ENCODE measurements at regions not wholly inside any gene's neighbourhood (a gene's known extent, or its start where the extent isn't known, plus 50 kb on each side); places are given as distances from the start of the nearest gene placed in this dataset.

DNA sequence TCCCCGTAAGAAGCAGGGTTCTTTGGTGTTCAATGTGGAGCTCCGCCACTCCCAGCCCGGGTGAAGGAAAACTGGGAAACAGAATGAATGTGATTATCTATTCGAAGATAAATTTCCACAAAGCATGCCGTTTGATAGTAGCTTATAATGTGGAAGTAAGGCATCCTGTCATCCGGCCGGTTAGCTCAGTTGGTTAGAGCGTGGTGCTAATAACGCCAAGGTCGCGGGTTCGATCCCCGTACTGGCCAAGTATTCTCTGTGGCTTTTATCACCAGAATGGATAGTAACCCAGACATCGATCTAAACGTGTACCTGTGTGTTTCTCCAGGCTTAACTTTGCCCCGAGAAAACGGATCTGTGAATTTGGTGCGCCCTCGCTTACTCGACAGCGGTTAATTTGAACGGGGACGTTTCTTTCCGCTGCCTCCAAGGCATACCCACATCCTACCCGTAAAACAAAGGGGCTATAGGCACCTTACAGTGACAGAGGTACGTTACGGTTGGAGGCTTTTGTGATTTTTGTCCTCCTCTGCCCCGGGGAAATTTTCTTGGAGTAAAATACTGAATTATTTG lies 215.2 kb upstream of the ZNF184 start:
- no peak for TF ChIP-seq CTCF (conservative IDR thresholded peaks at IDR 0.05)
- peak overlapping the region; percentile 55 for H3K27ac ChIP-seq (ENCODE audit: low read depth, low read length)
- Mint-ChIP-seq H3K36me3 (ENCODE audit: low read depth) (no peaks in the 10 kb centered on the region), H3K4me1 (no peaks in the 10 kb centered on the region), H3K27ac (peak overlapping the region; percentile 95), H3K9me3 (no peaks in the 10 kb centered on the region), H3K4me3 (peak overlapping the region; percentile 90), H3K27me3 (ENCODE audit: insufficient read depth) (peaks cover 17% of the 10 kb centered on the region)
- H3K36me3 ChIP-seq (ENCODE audit: control insufficient read depth, insufficient read depth, low read length), result no peaks in the 10 kb centered on the region
- WGBS, 2 experiments (ENCODE audit: insufficient coverage in 1 of 2, insufficient read length in 1 of 2), result 1 to 2% methylated on average over 18 to 28 of the region's 28 CpGs
- no peaks in the 10 kb centered on the region for H3K9me3 ChIP-seq (ENCODE audit: control insufficient read depth, low read length)
- no peaks in the 10 kb centered on the region for H3K27me3 ChIP-seq (ENCODE audit: control insufficient read depth, insufficient read depth, low read length, poor library complexity, severe bottlenecking)
- H3K4me3 ChIP-seq (ENCODE audit: low read length), result peak overlapping the region; percentile 100
- DNase-seq, result peak; percentile 96
- peak overlapping the region; percentile 65 for H3K9ac ChIP-seq (ENCODE audit: extremely low read depth, low read length, poor library complexity, severe bottlenecking)
- H3K4me1 ChIP-seq (ENCODE audit: control insufficient read depth, insufficient read depth, low read length), result no peaks in the 10 kb centered on the region

DNA sequence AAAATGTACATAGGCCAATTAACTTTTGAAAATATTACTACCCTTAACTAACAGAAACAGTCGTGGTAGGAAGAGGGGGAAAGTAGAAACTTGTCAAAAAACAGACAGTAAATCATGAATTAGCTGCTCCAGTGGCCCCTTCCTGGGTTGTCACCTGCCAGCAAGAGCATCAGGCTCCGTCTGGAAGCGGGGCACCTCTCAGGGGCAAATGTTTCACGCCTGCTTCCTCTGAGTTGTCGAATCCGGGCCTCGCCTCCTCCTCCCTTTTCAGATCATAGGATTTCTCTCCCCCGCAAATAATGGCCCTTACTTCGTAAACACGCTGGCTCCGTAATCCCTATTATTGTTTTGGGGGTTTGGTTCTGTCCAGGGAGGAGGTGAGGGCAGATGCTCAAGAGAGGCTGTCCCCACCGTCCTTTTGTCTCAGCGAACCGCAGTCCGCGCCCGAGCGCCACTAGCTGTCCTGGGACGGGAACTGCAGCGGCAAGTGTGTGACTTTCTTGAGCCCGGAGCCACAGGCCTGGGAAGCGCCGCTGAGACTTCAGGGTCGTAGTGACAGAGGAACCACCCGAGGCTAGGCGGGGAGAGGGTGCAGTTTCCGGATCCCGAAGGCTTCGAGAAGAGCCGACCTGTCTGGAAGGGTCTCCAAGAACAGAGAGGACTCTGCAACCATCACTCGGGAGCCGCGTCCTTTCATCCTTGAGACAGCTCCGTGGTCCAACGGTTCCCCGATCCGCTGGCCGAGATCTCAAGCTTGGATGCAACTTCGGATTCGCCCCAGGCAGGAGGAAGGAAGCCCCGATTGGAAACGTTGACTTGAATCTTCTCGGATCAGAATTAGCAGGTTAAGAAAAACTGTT lies 214.5 kb upstream of the ZNF184 start:
- DNase-seq, result peak; percentile 98
- H3K4me1 Mint-ChIP-seq, result no peaks in the 10 kb centered on the region
- no peaks in the 10 kb centered on the region for H3K9me3 Mint-ChIP-seq
- Histone ChIP-seq H3K4me3 (ENCODE audit: low read length) (peak overlapping the region; percentile 100), H3K9me3 (ENCODE audit: control insufficient read depth, low read length) (no peaks in the 10 kb centered on the region), H3K36me3 (ENCODE audit: control insufficient read depth, insufficient read depth, low read length) (no peaks in the 10 kb centered on the region), H3K4me1 (ENCODE audit: control insufficient read depth, insufficient read depth, low read length) (no peaks in the 10 kb centered on the region), H3K27me3 (ENCODE audit: control insufficient read depth, insufficient read depth, low read length, poor library complexity, severe bottlenecking) (no peaks in the 10 kb centered on the region), H3K9ac (ENCODE audit: extremely low read depth, low read length, poor library complexity, severe bottlenecking) (peak overlapping the region; percentile 65), H3K27ac (ENCODE audit: low read depth, low read length) (peak overlapping the region; percentile 55)
- H3K27me3 Mint-ChIP-seq (ENCODE audit: insufficient read depth), result peaks cover 22% of the 10 kb centered on the region
- TF ChIP-seq CTCF (conservative IDR thresholded peaks at IDR 0.05), result peak; percentile 82
- no peaks in the 10 kb centered on the region for H3K36me3 Mint-ChIP-seq (ENCODE audit: low read depth)
- WGBS, 2 experiments (ENCODE audit: insufficient coverage in 1 of 2, insufficient read length in 1 of 2), result 1% methylated on average over 19 to 43 of the region's 43 CpGs
- H3K27ac Mint-ChIP-seq, result peak overlapping the region; percentile 95
- peak overlapping the region; percentile 90 for H3K4me3 Mint-ChIP-seq

- H3K4me1 Mint-ChIP-seq, result no peaks in the 10 kb centered on the region
- H3K9ac ChIP-seq (ENCODE audit: extremely low read depth, low read length, poor library complexity, severe bottlenecking), result no peak overlapping the region
- no peak overlapping the region for H3K27ac ChIP-seq (ENCODE audit: low read depth, low read length)
- WGBS, 2 experiments (ENCODE audit: insufficient coverage in 1 of 2, insufficient read length in 1 of 2), result 95 to 100% methylated on average over 5 to 8 of the region's 8 CpGs
- no peak overlapping the region for H3K27ac Mint-ChIP-seq
- DNase-seq, result no peak
- H3K4me3 ChIP-seq (ENCODE audit: low read length), result no peak overlapping the region
- H3K9me3 Mint-ChIP-seq, result no peaks in the 10 kb centered on the region
- H3K4me1 ChIP-seq (ENCODE audit: control insufficient read depth, insufficient read depth, low read length), result no peaks in the 10 kb centered on the region
- no peak for TF ChIP-seq CTCF (conservative IDR thresholded peaks at IDR 0.05)
- H3K27me3 Mint-ChIP-seq (ENCODE audit: insufficient read depth), result peaks cover 37% of the 10 kb centered on the region
- H3K27me3 ChIP-seq (ENCODE audit: control insufficient read depth, insufficient read depth, low read length, poor library complexity, severe bottlenecking), result peaks cover 17% of the 10 kb centered on the region
- no peaks in the 10 kb centered on the region for H3K36me3 ChIP-seq (ENCODE audit: control insufficient read depth, insufficient read depth, low read length)
- no peaks in the 10 kb centered on the region for H3K36me3 Mint-ChIP-seq (ENCODE audit: low read depth)
- no peaks in the 10 kb centered on the region for H3K9me3 ChIP-seq (ENCODE audit: control insufficient read depth, low read length)
- no peak overlapping the region for H3K4me3 Mint-ChIP-seq
Measured at GRCh38 chr6:27685279-27685678, 212.4 kb upstream of the ZNF184 start.

All from endodermal cell (in vitro differentiated cells).